CD14-positive monocyte (primary cell): ENCODE measurements at regions not wholly inside any gene's neighbourhood (a gene's known extent, or its start where the extent isn't known, plus 50 kb on each side); places are given as distances from the start of the nearest gene placed in this dataset.

Source experiments
- DNase-seq, 3 donors: peaks; one replicate each; pipeline ENCODE4 v3.0.0-alpha.2; 2011 to 2022
- H2AFZ ChIP-seq: 2 replicates; pipeline ENCODE4 v1.6.0; 2012; ENCODE audit warnings: mild to moderate bottlenecking, low read depth, low read length, inconsistent platforms; ENCODE audit not compliant: insufficient read depth, poor library complexity, severe bottlenecking
- H3K27ac ChIP-seq, 2 donors: 1 replicate in 1 of 2; 2 replicates in 1 of 2; pipeline ENCODE4 v1.5.1; 2012 to 2013; ENCODE audit warnings: low read length in 2 of 2, control low read depth in 1 of 2, inconsistent platforms in 1 of 2, low read depth in 1 of 2, mild to moderate bottlenecking in 1 of 2
- H3K27me3 ChIP-seq, 2 donors: one replicate each; pipeline versions ENCODE4 v1.6.0 to v1.6.1; 2011 to 2013; ENCODE audit warnings: low read length in 2 of 2; ENCODE audit not compliant: control insufficient read depth in 2 of 2, insufficient read depth in 2 of 2
- H3K36me3 ChIP-seq, 2 donors: replicated peaks in 1 of 2; 1 replicate in 1 of 2; 2 replicates in 1 of 2; pipeline versions ENCODE4 v1.5.1 to v1.6.1; 2012 to 2013; ENCODE audit warnings: low read length in 2 of 2, control low read depth in 1 of 2, inconsistent platforms in 1 of 2, mild to moderate bottlenecking in 1 of 2; ENCODE audit not compliant: insufficient read depth in 2 of 2, control insufficient read depth in 1 of 2
- H3K4me1 ChIP-seq, 2 donors: 1 replicate in 1 of 2; 2 replicates in 1 of 2; pipeline versions ENCODE4 v1.5.1 to v1.6.1; 2012 to 2013; ENCODE audit warnings: low read length in 2 of 2, control low read depth in 1 of 2, inconsistent platforms in 1 of 2, mild to moderate bottlenecking in 1 of 2, moderate library complexity in 1 of 2; ENCODE audit not compliant: insufficient read depth in 2 of 2, control insufficient read depth in 1 of 2
- H3K4me2 ChIP-seq: replicated peaks from 2 replicates; pipeline ENCODE3; 2012; ENCODE audit warnings: low read length, moderate library complexity, mild to moderate bottlenecking; ENCODE audit not compliant: poor library complexity, severe bottlenecking; ENCODE audit errors: extremely low read depth
- H3K4me3 ChIP-seq, 3 experiments: fragments of 200-600 bp in 1 of 3; sonication (generic) in 1 of 3; replicated peaks in 1 of 3; 1 replicate in 2 of 3; 2 replicates in 1 of 3; pipeline ENCODE4 v1.5.1; 2011 to 2013; ENCODE audit warnings: low read length in 3 of 3, mild to moderate bottlenecking in 3 of 3, control low read depth in 2 of 3, low read depth in 2 of 3, inconsistent platforms in 1 of 3, moderate library complexity in 1 of 3
- H3K79me2 ChIP-seq: 2 replicates; pipeline ENCODE4 v1.6.0; 2012; ENCODE audit warnings: mild to moderate bottlenecking, control low read depth, inconsistent platforms, low read length, moderate library complexity; ENCODE audit not compliant: insufficient read depth
- H3K9ac ChIP-seq: 2 replicates; pipeline ENCODE4 v1.6.0; 2017; ENCODE audit warnings: low read length, mild to moderate bottlenecking; ENCODE audit not compliant: insufficient read depth, poor library complexity, severe bottlenecking
- H3K9me3 ChIP-seq, 2 donors: replicated peaks in 1 of 2; 1 replicate in 1 of 2; 2 replicates in 1 of 2; pipeline versions ENCODE4 v1.5.1 to v1.6.1; 2012 to 2013; ENCODE audit warnings: low read length in 2 of 2, control low read depth in 1 of 2; ENCODE audit not compliant: control insufficient read depth in 1 of 2, insufficient read depth in 1 of 2
- H4K20me1 ChIP-seq: 2 replicates; pipeline ENCODE4 v1.6.0; 2012; ENCODE audit warnings: mild to moderate bottlenecking, low read length, control low read depth, moderate library complexity; ENCODE audit not compliant: insufficient read depth
- H3K27ac Mint-ChIP-seq, 7 donors: one replicate each; pipeline ENCODE4 v1.8.0; 2020; ENCODE audit warnings: mild to moderate bottlenecking in 7 of 7, mixed read lengths in 7 of 7, moderate library complexity in 6 of 7, inconsistent platforms in 2 of 7
- H3K27me3 Mint-ChIP-seq, 3 donors: one replicate each; pipeline ENCODE4 v1.8.0; 2021 to 2022; ENCODE audit warnings: low read depth in 3 of 3, mild to moderate bottlenecking in 3 of 3, mixed read lengths in 3 of 3, moderate library complexity in 3 of 3, inconsistent platforms in 1 of 3
- H3K36me3 Mint-ChIP-seq, 2 donors: one replicate each; pipeline ENCODE4 v1.8.0; 2020; ENCODE audit warnings: mixed read lengths in 2 of 2, inconsistent platforms in 1 of 2, mild to moderate bottlenecking in 1 of 2
- H3K4me1 Mint-ChIP-seq: one replicate; pipeline ENCODE4 v1.8.0; 2020; ENCODE audit warnings: mild to moderate bottlenecking, mixed read lengths
- H3K4me3 Mint-ChIP-seq, 2 donors: one replicate each; pipeline ENCODE4 v1.8.0; 2020; ENCODE audit warnings: mild to moderate bottlenecking in 2 of 2, mixed read lengths in 2 of 2, moderate library complexity in 1 of 2
- H3K9me3 Mint-ChIP-seq, 7 donors: one replicate each; pipeline ENCODE4 v1.8.0; 2020 to 2022; ENCODE audit warnings: mixed read lengths in 7 of 7, mild to moderate bottlenecking in 6 of 7, moderate library complexity in 6 of 7, inconsistent platforms in 2 of 7
- CTCF ChIP-seq: fragments of 200-600 bp; IDR thresholded peaks from one replicate; pipeline ENCODE4 v1.8.0; 2022; ENCODE audit warnings: antibody characterized with exemption, mild to moderate bottlenecking
- WGBS: methylation state at CpG from one replicate; pipeline ENCODE4 v1.1.5; 2013; ENCODE audit warnings: missing lambda C conversion rate; ENCODE audit not compliant: insufficient coverage; 5-methylcytosine and 5-hydroxymethylcytosine counted together
- intact Hi-C, 2 donors: fragments of 100-400 bp; cut with micrococcal nuclease; formaldehyde crosslinking; loops; one replicate each; pipeline versions ENCODE4 v1.15.0 to v1.15.1; 2023

- Mint-ChIP-seq H3K27ac (no peak overlapping the region), H3K9me3 (peaks cover 0 to 4% (median 0%) of the 10 kb centered on the region in 7 donors), H3K36me3 (no peaks in the 10 kb centered on the region), H3K27me3 (peaks cover 0 to 4% (median 2%) of the 10 kb centered on the region in 3 donors), H3K4me3 (no peak overlapping the region), H3K4me1 (no peaks in the 10 kb centered on the region)
- Histone ChIP-seq H3K79me2 (no peaks in the 10 kb centered on the region), H3K4me2 (no peak overlapping the region), H3K4me1 (no peaks in the 10 kb centered on the region), H3K9ac (no peak overlapping the region), H3K27ac (no peak overlapping the region), H3K27me3 (no peaks in the 10 kb centered on the region), H3K36me3 (no peaks in the 10 kb centered on the region), H2AFZ (no peak overlapping the region), H3K4me3 (no peak overlapping the region), H4K20me1 (no peaks in the 10 kb centered on the region), H3K9me3 (no peaks in the 10 kb centered on the region)
- intact Hi-C loops = no loop called here
- 89% methylated on average over 3 of the region's 4 CpGs for WGBS
- no peak for TF ChIP-seq CTCF
- DNase-seq = no peak
Measured at GRCh38 chr2:16264491-16264890, 324.1 kb downstream of the MYCN start.

- no peak overlapping the region for H2AFZ ChIP-seq
- no peak overlapping the region for H3K4me3 ChIP-seq
- Mint-ChIP-seq H3K4me3 (no peak overlapping the region), H3K9me3 (peaks cover 0 to 4% (median 0%) of the 10 kb centered on the region in 7 donors), H3K4me1 (no peaks in the 10 kb centered on the region), H3K36me3 (no peaks in the 10 kb centered on the region), H3K27me3 (peaks cover 0 to 4% (median 1%) of the 10 kb centered on the region in 3 donors), H3K27ac (peak overlapping the region in 1 of 7 donors; percentile 16)
- intact Hi-C loops = no loop called here
- WGBS = 96% methylated on average over 7 of the region's 14 CpGs
- no peaks in the 10 kb centered on the region for H4K20me1 ChIP-seq
- no peaks in the 10 kb centered on the region for H3K9me3 ChIP-seq
- no peak overlapping the region for H3K4me2 ChIP-seq
- no peak for DNase-seq
- TF ChIP-seq CTCF = no peak
- H3K27ac ChIP-seq = no peak overlapping the region
- no peaks in the 10 kb centered on the region for H3K36me3 ChIP-seq
- no peaks in the 10 kb centered on the region for H3K4me1 ChIP-seq
- H3K27me3 ChIP-seq = peaks cover 2 to 3% of the 10 kb centered on the region in 2 donors
- H3K79me2 ChIP-seq = no peaks in the 10 kb centered on the region
- no peak overlapping the region for H3K9ac ChIP-seq
Measured at GRCh38 chr2:16263241-16263890, 323.0 kb downstream of the MYCN start.
